MG63 (cell line): ENCODE measurements at regions not wholly inside any gene's neighbourhood (a gene's known extent, or its start where the extent isn't known, plus 50 kb on each side); places are given as distances from the start of the nearest gene placed in this dataset.

Experiments used
- DNase-seq: peaks from one replicate; pipeline ENCODE4 v3.0.0-alpha.2; 2020
- H3K27me3 ChIP-seq: fragments of 250-450 bp; sonication (Bioruptor Pico); 2 replicates; pipeline ENCODE4 v1.5.1; 2020; ENCODE audit warnings: mild to moderate bottlenecking, moderate library complexity
- H3K36me3 ChIP-seq: fragments of 250-450 bp; sonication (Bioruptor Pico); 2 replicates; pipeline ENCODE4 v1.5.1; 2020; ENCODE audit warnings: mild to moderate bottlenecking, moderate library complexity
- H3K4me3 ChIP-seq: fragments of 250-450 bp; sonication (Bioruptor Pico); 2 replicates; pipeline ENCODE4 v1.5.1; 2020; ENCODE audit warnings: mild to moderate bottlenecking, moderate library complexity
- H3K9me3 ChIP-seq: fragments of 250-450 bp; sonication (Bioruptor Pico); 2 replicates; pipeline ENCODE4 v1.5.1; 2020; ENCODE audit warnings: mild to moderate bottlenecking, moderate library complexity

DNA sequence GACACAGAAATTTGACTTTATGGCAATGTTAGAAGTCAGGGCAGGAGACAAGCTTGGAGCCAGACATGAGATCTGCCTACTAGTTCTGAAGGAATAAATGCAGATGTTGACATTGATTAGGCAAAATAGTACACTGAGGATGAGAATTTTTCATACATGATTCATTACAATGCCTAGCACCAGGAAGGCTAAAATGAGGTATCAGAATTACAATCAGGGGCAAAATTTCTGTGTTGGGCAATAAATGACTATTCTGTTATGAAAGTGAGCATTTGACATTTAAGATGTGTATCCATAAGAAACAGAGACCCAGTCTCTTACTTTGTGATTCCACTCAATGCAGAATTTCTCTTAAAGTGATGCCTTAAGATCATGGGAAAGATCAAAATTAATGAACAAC lies 92.4 kb upstream of the CDH10 start:
- H3K9me3 ChIP-seq, result no peaks in the 10 kb centered on the region
- DNase-seq, result no peak
- H3K4me3 ChIP-seq, result no peak overlapping the region
- H3K36me3 ChIP-seq, result no peaks in the 10 kb centered on the region
- no peaks in the 10 kb centered on the region for H3K27me3 ChIP-seq

DNA sequence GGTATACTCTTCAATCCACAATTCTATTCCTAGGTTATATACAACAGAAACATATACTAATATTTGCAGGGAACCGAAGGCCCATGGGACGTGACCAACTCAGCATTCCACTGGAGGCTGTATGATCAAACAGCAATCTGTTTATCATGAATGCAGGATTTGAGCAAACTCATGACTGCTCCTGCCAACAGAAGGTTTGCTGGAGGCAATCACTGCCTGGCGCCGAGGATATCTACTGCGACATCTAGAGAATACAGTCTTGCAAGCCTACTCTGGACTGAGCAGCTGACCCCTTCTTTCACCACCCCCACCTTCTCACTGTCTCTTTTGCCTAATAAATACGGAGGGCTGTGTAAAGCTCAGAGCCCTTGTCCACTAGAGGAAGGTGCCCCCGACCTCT lies 90.5 kb upstream of the CDH10 start:
- Histone ChIP-seq H3K36me3 (no peaks in the 10 kb centered on the region), H3K9me3 (no peaks in the 10 kb centered on the region), H3K4me3 (no peak overlapping the region), H3K27me3 (no peaks in the 10 kb centered on the region)
- no peak for DNase-seq

DNA sequence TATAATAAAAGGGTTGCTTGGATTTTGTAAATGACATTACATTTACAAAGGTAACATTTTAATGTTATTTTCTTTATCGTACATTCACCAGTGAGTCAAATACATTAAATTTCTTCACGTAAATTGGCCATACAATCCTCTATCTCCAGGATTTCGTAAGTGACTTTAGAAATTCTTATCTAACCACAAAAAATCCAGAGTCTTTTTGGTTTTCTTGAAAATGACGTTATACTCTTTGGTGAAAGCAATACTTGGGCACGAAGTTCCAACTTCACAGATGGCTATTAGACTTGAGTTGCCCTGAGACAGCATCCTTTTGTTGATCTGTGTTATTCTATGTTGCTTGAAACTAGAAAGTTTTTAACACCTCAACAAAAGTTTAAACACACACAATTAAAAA lies 87.4 kb upstream of the CDH10 start:
- Histone ChIP-seq H3K9me3 (no peaks in the 10 kb centered on the region), H3K4me3 (no peak overlapping the region), H3K27me3 (no peaks in the 10 kb centered on the region), H3K36me3 (no peaks in the 10 kb centered on the region)
- no peak for DNase-seq

DNA sequence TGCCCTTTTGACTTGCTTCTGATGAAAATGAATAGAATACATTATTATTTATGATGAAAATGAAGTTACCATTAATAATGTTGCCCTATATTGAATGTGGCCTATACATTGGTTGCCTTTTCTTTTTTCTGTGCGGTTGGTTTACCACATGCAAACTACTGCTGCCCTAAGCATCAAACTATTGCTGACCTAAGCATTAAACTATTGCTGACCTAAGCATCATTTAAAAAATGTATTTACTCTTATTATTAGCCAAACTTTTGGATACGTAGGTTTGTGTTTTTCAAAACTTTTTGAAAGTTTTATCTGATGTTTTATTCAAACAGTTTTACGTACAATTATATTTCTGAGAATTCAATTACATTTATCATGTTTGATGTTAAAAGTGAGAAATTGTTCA lies 76.0 kb upstream of the CDH10 start:
- Histone ChIP-seq H3K27me3 (no peaks in the 10 kb centered on the region), H3K36me3 (no peaks in the 10 kb centered on the region), H3K4me3 (no peak overlapping the region), H3K9me3 (peaks cover 3% of the 10 kb centered on the region; the same call in 1 of the 2 replicates)
- no peak for DNase-seq

DNA sequence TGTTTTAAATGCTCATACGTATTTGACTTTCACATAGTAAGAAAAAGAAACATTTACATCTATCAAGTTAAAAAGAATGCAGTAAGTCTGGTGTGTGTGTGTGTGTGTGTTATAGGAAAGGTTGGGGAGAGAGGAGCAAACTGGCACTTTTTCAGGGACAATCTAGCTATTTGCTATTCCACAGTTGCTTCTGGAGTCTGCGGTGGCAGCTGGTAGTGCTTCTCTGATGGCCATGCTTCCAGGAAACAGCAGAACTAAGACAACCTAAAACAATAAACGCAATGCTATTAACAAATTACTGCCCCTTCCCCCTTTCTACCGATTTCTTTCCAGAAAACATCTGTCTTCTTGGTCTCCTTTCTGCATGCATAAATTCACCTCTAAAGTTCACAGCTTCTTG lies 70.0 kb upstream of the CDH10 start:
- no peaks in the 10 kb centered on the region for H3K36me3 ChIP-seq
- peak overlapping the region; percentile 40 for H3K4me3 ChIP-seq
- H3K27me3 ChIP-seq, result no peaks in the 10 kb centered on the region
- peak; percentile 10 for DNase-seq
- H3K9me3 ChIP-seq, result no peaks in the 10 kb centered on the region

DNA sequence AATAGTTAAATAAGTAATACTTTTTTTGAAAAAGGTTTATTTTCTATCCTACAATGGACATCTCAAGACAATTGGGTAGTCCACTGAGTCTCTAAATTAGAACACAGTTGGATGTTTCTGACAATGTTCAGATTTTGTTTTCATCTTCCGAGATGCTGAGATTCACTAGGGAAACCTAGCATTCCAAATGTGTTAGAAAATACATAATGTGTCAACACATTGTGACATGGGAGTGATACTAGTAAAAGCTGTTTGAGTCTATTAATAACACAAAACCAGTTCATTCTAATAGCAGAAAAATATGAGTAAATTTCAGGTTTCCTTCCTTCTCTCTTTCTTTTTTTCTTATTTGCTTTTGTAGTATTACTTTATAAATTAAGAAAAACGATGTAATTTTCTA lies 68.2 kb upstream of the CDH10 start:
- Histone ChIP-seq H3K9me3 (no peaks in the 10 kb centered on the region), H3K4me3 (no peak overlapping the region), H3K27me3 (no peaks in the 10 kb centered on the region), H3K36me3 (no peaks in the 10 kb centered on the region)
- DNase-seq, result no peak

DNA sequence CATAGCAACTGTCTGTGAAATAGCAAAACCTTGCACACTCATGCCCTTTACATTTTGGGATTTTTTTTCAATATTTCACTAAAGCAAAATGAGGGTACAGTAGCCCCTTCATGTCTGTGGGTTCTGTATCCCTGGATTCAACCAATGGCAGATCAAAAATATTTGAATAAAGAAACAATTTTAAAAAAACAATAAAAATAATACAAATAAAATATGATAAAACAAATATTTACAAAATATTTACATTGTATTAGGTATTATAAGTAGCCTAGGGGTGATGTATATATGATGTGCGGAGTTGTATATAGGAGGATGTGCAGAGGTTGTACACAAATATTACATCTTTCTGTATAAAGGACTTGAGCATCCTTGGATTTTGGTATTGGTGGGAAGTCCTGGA lies 67.3 kb upstream of the CDH10 start:
- no peaks in the 10 kb centered on the region for H3K36me3 ChIP-seq
- no peaks in the 10 kb centered on the region for H3K27me3 ChIP-seq
- no peaks in the 10 kb centered on the region for H3K9me3 ChIP-seq
- H3K4me3 ChIP-seq, result no peak overlapping the region
- no peak for DNase-seq

DNA sequence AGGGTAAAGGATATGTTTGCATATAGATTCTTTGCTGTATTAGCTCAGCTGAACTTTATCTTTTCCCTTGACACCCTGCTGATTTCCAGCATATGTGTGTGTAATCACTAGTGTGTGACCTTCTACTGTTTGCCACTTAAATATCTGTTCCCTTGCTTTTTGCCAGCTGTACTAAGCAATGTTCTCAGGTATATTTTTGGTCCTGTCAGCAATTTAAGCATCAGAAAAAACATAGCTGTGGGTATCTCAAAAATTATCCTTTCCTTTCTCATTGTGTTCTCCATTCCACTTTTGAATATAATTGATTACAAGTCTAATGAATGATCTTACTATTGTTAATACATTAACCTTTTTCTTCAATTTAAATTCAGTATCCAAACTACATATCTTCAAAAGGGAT lies 59.2 kb upstream of the CDH10 start:
- Histone ChIP-seq H3K36me3 (no peaks in the 10 kb centered on the region), H3K4me3 (no peak overlapping the region), H3K27me3 (no peaks in the 10 kb centered on the region), H3K9me3 (no peaks in the 10 kb centered on the region; the same call in 1 of the 2 replicates)
- no peak for DNase-seq
